CD4-positive, alpha-beta T cell (primary cell): ENCODE measurements at regions not wholly inside any gene's neighbourhood (a gene's known extent, or its start where the extent isn't known, plus 50 kb on each side); places are given as distances from the start of the nearest gene placed in this dataset.

Experiments
- ATAC-seq: fragments of 200-7000 bp; cut with Tn5 transposase; one replicate; pipeline ENCODE4 v1.10.0; 2022; ENCODE audit warnings: mild to moderate bottlenecking; ENCODE audit not compliant: poor library complexity
- CTCF ChIA-PET: fragments of 350-600 bp; sonication (Branson Sonifier 250); formaldehyde crosslinking; loops from one replicate; lab custom pipeline; 2021; ENCODE audit warnings: antibody characterized with exemption, inconsistent platforms; lab: Charles Lee
- POLR2A ChIA-PET: fragments of 350-600 bp; sonication (Branson Sonifier 250); formaldehyde crosslinking; loops from one replicate; lab custom pipeline; 2021; ENCODE audit warnings: antibody characterized with exemption, inconsistent platforms; lab: Charles Lee
- DNase-seq, 14 experiments: peaks; one replicate each; pipeline ENCODE4 v3.0.0-alpha.2; 2013 to 2020; ENCODE audit warnings: mixed read lengths in 2 of 14
- H3K27ac ChIP-seq, 2 donors: one replicate each; pipeline versions ENCODE4 v1.5.1 to v1.7.0; 2013; ENCODE audit warnings: low read length in 2 of 2, low read depth in 1 of 2, mild to moderate bottlenecking in 1 of 2
- H3K27me3 ChIP-seq, 2 experiments: 1 replicate in 1 of 2; 2 replicates in 1 of 2; pipeline versions ENCODE4 v1.6.1 to v1.7.0; 2013; ENCODE audit warnings: low read length in 2 of 2, control low read depth in 1 of 2, mild to moderate bottlenecking in 1 of 2, moderate library complexity in 1 of 2; ENCODE audit not compliant: insufficient read depth in 2 of 2, control insufficient read depth in 1 of 2
- H3K36me3 ChIP-seq: one replicate; pipeline ENCODE4 v1.6.1; 2013; ENCODE audit warnings: low read length, control low read depth; ENCODE audit not compliant: insufficient read depth
- H3K4me1 ChIP-seq: one replicate; pipeline ENCODE4 v1.6.1; 2013; ENCODE audit warnings: low read length, control low read depth; ENCODE audit not compliant: insufficient read depth
- H3K4me3 ChIP-seq: one replicate; pipeline ENCODE4 v1.5.1; 2013; ENCODE audit warnings: mild to moderate bottlenecking, low read length, moderate library complexity
- H3K9me3 ChIP-seq, 2 experiments: 1 replicate in 1 of 2; 2 replicates in 1 of 2; pipeline versions ENCODE4 v1.6.1 to v1.7.0; 2013; ENCODE audit warnings: low read length in 2 of 2, mild to moderate bottlenecking in 2 of 2, control low read depth in 1 of 2, moderate library complexity in 1 of 2; ENCODE audit not compliant: control insufficient read depth in 1 of 2, insufficient read depth in 1 of 2
- H3K27ac Mint-ChIP-seq: one replicate; pipeline ENCODE4 v1.8.0; 2020; ENCODE audit warnings: mixed read lengths
- H3K27me3 Mint-ChIP-seq: one replicate; pipeline ENCODE4 v1.8.0; 2021; ENCODE audit warnings: mixed read lengths
- H3K36me3 Mint-ChIP-seq: one replicate; pipeline ENCODE4 v1.8.0; 2021; ENCODE audit warnings: low read depth, mixed read lengths
- H3K4me1 Mint-ChIP-seq: one replicate; pipeline ENCODE4 v1.8.0; 2021; ENCODE audit warnings: low read depth, mixed read lengths
- H3K4me3 Mint-ChIP-seq: one replicate; pipeline ENCODE4 v1.8.0; 2020; ENCODE audit warnings: mild to moderate bottlenecking, mixed read lengths
- H3K9me3 Mint-ChIP-seq: one replicate; pipeline ENCODE4 v1.8.0; 2020; ENCODE audit warnings: mixed read lengths
- intact Hi-C, 2 experiments: fragments of 100-400 bp; cut with DNase I in 1 of 2; cut with micrococcal nuclease in 1 of 2; formaldehyde crosslinking; loops; one replicate each; pipeline versions ENCODE4 v1.15.1 to v1.9.0; 2023 to 2025; cut with DNase I, micrococcal nuclease
- TF ChIP-seq, protein P1 (sequence below): fragments of 200-600 bp; IDR thresholded peaks from one replicate; pipeline ENCODE4 v1.8.0; 2022; ENCODE audit warnings: antibody characterized with exemption, mild to moderate bottlenecking

DNA sequence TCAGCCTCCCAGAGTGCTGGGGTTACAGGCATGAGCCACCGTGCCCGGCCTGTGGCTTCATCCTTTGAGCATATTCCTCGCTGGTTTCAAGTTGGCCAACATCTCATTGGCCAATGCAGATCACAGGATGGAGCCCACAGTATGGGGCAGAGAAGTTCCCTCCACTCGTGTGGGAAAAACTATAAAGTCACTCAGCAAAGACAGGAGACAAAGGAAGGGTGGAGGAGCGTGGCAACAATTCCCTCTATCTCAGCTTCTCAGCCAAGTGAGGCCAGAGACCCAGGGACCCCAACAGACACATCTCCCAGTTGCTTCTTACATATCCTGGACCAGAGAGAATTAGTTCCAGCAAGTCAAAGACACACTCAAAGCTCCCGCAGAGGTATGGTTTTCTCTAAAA, 184.6 kb upstream of the SOX1 start:
- Histone ChIP-seq H3K4me3 (no peak overlapping the region), H3K9me3 (peaks cover 0 to 20% of the 10 kb centered on the region in 2 experiments), H3K4me1 (no peaks in the 10 kb centered on the region), H3K36me3 (no peaks in the 10 kb centered on the region), H3K27ac (no peak overlapping the region), H3K27me3 (no peaks in the 10 kb centered on the region)
- no peaks in the 10 kb centered on the region for H3K4me1 Mint-ChIP-seq
- no peaks in the 10 kb centered on the region for H3K27me3 Mint-ChIP-seq
- H3K4me3 Mint-ChIP-seq = no peak overlapping the region
- no peak for ATAC-seq
- no peak for DNase-seq
- no peak overlapping the region for H3K27ac Mint-ChIP-seq
- intact Hi-C loops = no loop called here
- no peaks in the 10 kb centered on the region for H3K36me3 Mint-ChIP-seq
- H3K9me3 Mint-ChIP-seq = no peaks in the 10 kb centered on the region
- POLR2A ChIA-PET = no interaction called here
- TF ChIP-seq, protein P1, sequence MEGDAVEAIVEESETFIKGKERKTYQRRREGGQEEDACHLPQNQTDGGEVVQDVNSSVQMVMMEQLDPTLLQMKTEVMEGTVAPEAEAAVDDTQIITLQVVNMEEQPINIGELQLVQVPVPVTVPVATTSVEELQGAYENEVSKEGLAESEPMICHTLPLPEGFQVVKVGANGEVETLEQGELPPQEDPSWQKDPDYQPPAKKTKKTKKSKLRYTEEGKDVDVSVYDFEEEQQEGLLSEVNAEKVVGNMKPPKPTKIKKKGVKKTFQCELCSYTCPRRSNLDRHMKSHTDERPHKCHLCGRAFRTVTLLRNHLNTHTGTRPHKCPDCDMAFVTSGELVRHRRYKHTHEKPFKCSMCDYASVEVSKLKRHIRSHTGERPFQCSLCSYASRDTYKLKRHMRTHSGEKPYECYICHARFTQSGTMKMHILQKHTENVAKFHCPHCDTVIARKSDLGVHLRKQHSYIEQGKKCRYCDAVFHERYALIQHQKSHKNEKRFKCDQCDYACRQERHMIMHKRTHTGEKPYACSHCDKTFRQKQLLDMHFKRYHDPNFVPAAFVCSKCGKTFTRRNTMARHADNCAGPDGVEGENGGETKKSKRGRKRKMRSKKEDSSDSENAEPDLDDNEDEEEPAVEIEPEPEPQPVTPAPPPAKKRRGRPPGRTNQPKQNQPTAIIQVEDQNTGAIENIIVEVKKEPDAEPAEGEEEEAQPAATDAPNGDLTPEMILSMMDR = no peak
- CTCF ChIA-PET = no interaction called here

DNA sequence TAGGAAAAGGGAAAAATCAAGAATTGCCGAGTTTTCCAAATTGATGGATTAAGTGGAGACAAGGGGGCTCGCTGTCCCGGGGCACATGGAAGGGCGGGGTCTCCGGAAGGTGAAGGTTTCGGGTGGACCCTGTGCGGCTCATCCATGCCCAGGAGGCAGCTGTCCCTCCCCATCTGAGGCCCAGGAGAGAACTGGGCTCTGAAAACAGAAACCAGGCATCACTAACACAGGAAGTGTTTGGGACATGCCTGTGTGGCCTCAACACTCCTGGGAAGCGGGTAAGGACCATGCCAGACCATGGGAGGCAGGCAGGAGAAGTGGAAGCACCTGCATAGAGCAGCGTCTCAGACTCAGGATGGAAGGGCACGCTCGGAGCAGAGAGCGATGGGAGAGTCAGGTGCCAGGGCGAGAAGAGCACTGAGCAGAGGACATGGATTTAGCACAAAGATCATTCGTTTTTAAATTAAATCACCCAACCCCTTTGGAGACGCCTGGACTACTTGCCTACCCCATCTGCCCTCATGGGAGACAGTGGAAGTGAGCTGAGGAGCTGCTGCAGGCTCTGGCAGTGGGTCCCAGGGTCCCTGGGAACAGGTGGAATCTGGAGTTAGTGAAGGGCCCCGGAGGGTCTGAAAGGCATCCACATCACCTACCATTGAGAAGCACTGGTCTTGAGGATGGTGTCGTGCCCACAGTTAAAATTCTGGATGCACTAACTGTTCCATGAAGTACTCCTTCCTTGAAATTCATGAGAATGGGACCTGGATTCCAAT, 183.2 kb upstream of the SOX1 start:
- Mint-ChIP-seq H3K27ac (no peak overlapping the region), H3K4me1 (no peaks in the 10 kb centered on the region), H3K36me3 (no peaks in the 10 kb centered on the region), H3K27me3 (no peaks in the 10 kb centered on the region), H3K4me3 (no peak overlapping the region), H3K9me3 (no peaks in the 10 kb centered on the region)
- TF ChIP-seq, protein P1 = no peak
- Histone ChIP-seq H3K9me3 (peaks cover 0 to 20% of the 10 kb centered on the region in 2 experiments), H3K4me1 (no peaks in the 10 kb centered on the region), H3K27ac (no peak overlapping the region), H3K4me3 (no peak overlapping the region), H3K27me3 (no peaks in the 10 kb centered on the region), H3K36me3 (no peaks in the 10 kb centered on the region)
- ATAC-seq = no peak
- DNase-seq = no peak
- intact Hi-C loops = no loop called here
- CTCF ChIA-PET = no interaction called here
- POLR2A ChIA-PET = no interaction called here

DNA sequence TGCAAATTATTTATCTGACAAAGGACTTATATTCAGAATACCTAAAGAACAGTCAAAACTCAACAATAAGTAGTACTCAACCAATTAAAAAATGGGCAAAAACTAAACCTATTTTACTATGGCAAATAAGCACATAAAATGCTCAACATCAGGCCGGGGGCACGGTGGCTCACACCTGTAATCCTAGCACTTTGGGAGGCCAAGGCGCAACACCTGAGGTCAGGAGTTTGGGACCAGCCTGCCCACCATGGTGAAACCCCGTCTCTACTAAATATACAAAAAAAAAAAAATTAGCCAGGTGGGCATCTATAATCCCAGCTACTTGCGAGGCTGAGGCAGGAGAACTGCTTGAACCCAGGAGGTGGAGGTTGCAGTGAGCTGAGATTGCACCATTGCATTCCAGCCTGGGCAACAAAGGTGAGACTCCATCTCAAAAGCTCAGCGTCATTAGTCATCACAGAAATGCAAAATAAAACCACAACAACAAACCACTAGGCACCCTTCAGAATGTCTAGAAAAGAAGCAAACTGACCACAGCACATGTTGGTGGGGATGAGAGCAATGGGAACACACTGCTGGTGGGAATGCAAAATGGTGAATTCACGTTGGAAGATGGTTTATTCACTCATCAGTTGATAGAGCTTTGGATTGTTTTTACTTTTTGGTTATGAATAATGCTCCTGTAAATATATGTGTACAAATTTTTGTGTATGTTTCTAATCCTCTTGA, 180.6 kb upstream of the SOX1 start:
- DNase-seq = no peak
- Mint-ChIP-seq H3K27ac (no peak overlapping the region), H3K27me3 (peaks cover 17% of the 10 kb centered on the region), H3K9me3 (no peaks in the 10 kb centered on the region), H3K36me3 (no peaks in the 10 kb centered on the region), H3K4me1 (no peaks in the 10 kb centered on the region), H3K4me3 (no peak overlapping the region)
- ATAC-seq = no peak
- peaks cover 4 to 14% of the 10 kb centered on the region in 2 experiments for H3K9me3 ChIP-seq
- H3K27me3 ChIP-seq = no peaks in the 10 kb centered on the region
- H3K27ac ChIP-seq = no peak overlapping the region
- CTCF ChIA-PET = no interaction called here
- TF ChIP-seq, protein P1 = no peak
- no peak overlapping the region for H3K4me3 ChIP-seq
- intact Hi-C loops = no loop called here
- no peaks in the 10 kb centered on the region for H3K4me1 ChIP-seq
- no peaks in the 10 kb centered on the region for H3K36me3 ChIP-seq
- POLR2A ChIA-PET = no interaction called here
